ENCODE measurements at regions not wholly inside any gene's neighbourhood (a gene's known extent, or its start where the extent isn't known, plus 50 kb on each side); places are given as distances from the start of the nearest gene placed in this dataset.
"Not testable (repeated sequence)": the region's sequence is repeated elsewhere in the genome, so short reads cannot be mapped to it uniquely, and the experiment has no call there.

DNA sequence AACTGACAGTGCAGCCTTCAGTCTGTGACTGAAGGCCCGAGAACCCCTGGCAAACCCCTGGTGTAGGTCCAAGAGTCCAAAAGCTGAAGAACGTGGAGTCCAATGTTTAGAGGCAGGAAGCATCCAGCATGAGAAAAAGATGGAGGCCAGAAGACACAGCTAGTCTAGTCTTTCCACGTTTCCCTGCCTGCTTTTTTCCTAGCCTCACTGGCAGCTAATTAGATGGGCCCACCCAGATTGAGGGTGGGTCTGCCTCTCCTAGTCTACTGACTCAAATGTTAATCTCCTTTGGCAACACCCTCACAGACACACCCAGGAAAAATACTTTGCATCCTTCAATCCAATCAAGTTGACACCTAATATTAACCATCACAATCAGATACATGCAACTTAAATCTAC is 87.8 kb downstream of the TENT5D start:
- not testable (repeated sequence) for DNase-seq

DNA sequence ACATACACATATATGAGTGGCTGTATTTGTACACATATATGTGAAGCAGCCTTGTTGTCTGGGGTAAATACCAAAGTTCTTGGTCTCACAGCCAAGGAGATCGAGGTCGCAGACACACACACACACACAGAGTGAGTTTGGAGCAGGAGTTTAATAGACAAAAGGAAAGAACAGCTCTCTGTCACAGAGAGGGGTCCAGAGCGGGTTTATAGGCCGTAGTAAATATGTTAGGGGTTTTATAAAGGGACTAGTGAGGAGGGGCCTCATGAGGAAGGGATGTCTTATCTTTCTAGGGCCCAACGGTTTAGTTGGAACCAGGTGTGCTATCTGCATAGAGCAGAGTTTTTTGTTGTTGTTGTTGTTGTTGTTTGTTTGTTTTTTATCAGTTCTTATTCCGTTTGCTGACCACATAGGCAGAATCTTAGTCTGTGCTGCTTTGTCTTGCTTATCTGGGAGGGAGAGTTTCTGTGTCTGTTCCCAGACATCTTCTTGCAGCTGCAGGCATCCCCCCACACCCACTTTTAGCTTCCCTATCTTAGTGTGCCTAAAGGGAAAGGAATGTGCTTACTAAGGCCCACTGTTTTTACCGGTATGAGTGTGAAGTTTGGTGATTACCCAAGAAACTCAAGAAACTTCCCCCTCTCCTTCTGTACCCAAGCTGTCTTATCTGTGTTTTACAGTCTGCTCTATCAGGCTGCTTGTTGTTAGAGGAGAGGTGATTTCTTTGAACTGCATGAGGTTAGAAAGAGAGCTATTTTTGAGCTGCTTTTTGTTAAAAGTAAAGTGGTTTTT is 91.9 kb downstream of the TENT5D start:
- DNase-seq = no peak

DNA sequence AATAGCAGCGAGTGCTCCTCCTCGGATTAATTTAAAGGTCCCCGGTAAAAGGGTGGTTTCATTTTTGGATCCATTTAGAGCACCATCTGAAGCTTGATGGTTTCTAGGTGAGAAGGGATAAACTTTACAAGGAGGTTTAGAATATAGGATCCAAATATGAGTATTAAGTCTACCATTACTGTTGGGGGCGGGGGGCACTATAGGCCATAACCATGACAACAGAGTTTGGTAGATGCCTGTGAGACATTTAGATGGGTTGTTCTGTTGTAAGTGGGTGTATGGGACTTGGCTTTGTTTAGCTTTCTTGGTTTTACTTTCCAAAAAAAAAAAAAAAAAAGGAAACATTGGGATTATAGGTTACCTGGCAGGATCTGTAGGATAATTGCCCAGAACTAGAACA is 92.7 kb downstream of the TENT5D start:
- no peak for DNase-seq

DNA sequence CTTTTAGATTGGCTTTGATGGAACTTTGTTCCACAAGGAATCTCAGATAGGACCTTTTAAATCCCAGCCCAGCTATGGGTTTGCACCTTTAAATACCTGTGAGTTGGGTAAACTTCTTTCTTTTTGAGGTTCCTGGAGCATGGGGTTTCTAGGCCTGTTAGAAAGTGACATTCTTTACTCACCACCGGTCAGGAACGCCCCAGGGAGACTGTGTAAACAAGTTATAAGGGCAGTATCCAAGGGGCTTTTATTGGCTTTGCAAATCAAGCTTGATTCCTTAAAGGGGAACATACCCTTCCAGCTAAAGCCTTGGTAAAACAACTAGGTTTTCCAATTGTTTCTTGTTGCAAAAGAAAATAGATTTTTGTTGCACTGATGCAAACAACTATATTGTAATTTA is 93.4 kb downstream of the TENT5D start:
- DNase-seq = no peak

DNA sequence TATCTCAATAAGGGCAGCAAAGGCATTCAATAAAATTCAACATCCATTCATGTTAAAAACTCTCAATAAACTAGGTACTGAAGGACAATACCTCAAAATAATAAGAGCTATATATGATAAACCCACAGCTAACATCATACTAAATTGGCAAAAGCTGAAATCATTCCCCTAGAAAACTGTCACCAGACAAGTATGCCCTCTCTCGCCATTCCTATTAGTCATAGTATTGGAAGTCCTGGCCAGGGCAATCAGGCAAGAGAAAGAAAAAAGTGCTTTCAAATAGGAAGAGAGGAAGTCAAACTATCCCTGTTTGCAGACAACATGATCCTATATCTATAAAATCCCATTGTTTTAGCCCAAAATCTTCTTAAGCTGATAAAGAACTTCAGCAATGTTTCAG is 116.8 kb downstream of the TENT5D start:
- DNase-seq = no peak

DNA sequence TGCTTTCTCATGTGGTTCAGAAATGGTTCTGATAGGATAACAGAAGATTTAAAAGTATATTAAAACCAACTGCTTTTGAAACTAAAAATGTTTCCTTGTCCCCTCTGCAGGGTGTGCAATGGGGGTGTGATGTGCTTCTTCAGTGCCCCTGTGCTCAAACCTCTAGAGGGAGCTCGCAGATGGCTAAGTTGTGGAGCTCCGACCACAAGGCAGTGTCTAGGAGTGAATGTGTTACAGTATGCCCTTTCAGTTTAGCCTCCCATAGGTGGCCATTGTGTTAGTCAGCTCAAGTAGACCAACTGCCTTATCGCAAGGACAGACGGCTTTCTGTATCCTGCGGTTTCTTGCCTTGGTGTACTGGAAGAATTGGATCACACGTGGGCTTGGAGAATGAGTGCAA is 130.5 kb downstream of the TENT5D start:
- DNase-seq = no peak

DNA sequence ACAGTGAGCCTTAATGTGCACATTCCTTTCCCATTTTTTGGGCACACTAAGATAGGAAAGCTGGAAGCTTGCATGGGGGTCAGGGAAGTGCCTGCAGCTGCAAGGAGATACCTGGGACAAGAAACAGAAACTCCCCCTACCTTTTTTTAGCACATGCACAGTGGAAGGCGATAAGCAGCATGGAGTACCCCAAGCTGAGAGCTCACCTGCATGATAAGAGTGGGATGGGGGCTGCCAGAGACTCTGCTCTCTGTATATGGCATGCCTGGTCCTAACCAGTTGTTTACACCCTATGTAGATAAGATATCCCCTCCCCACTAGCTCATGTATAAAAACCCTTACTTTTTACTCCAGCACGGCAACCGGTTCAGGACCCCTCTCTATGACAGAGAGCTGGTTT is 135.9 kb downstream of the TENT5D start:
- no peak for DNase-seq

DNA sequence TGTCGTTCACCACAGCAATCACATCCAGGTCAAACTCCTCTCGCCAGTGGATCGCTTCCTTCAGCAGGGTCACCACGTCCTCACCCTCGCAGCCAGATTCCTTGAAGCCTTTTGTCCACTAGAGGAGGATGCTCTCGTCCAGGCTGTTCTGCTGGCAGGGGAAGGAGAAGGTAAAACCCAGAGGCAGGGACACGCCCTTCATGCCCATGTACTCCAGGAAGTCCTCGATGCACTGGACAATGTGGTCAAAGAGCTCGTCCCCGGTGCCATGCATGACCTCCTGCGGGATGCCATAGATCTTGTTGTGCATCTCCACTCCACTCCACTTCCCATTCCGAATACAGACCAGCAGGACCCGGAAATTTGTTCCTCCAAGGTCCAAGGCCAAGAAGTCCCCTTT is 152.4 kb downstream of the TENT5D start:
- no peak for DNase-seq

DNA sequence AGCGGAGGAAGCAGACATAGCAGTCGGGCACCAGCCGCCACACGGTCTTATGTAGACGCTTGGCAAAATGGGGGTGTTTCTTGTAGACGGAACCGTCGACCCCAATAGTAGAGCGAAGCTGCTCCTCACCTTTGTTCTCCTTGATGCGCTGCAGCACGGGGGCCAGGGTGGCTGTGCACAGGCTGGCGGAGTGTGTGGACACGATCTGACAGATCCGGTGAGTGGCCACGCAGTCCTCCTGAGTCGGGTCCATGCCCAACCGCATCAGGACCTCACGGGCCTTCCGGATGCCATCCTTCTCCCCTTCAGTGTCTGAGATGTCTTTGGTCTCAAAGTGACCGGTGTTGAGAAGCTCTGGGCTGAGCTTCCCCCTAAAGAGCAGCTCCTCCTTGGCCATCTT is 153.0 kb downstream of the TENT5D start:
- no peak for DNase-seq

DNA sequence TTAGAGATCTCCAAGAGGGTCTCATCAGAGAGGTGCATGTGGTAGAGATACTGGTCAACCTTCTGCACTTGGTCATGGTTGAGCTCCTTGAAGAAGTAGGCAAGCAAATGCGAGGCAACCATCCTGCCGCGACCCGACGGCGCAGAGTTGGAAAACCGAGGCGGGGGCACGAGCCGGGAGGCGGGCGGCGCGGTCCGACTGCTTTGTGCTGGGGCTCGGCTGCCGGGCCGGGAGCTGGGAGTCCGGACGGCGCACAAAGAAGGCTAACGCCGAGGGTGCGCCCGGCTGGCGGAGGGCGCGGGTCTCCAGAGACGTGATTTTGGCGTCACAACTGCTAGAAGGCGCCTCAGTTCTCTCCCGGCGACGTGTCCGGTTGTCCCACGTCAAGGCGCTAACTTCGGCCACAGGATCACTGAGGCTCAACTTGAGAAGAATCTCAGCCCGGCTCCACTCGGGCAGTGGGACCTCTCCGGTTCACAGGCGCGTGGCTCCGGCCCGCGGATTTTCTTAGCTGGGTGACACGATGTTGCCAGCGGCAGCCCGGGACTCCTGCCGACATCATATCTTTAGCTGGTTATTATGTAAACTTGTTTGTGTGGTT is 154.3 kb downstream of the TENT5D start:
- DNase-seq = not testable (repeated sequence)

DNA sequence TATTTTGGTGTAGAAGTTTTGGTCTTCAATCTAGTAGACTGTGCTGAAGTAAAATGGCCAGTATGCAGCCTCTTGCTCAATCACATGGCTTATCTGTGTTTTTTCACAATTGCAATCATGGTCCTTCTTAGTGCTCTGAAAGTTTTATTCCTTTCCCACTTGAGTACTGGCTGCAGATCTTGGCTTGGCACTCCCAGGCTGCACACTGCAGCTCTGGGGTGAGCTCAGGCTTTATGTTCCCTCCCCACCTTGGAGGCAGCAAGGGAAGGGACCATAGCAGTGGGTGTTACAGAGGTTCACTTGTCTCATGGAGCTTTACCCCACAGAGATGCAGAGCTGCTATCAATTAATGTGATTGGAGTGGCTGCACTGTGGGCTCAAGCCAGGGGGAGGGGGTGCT is 156.0 kb downstream of the TENT5D start:
- DNase-seq = no peak

DNA sequence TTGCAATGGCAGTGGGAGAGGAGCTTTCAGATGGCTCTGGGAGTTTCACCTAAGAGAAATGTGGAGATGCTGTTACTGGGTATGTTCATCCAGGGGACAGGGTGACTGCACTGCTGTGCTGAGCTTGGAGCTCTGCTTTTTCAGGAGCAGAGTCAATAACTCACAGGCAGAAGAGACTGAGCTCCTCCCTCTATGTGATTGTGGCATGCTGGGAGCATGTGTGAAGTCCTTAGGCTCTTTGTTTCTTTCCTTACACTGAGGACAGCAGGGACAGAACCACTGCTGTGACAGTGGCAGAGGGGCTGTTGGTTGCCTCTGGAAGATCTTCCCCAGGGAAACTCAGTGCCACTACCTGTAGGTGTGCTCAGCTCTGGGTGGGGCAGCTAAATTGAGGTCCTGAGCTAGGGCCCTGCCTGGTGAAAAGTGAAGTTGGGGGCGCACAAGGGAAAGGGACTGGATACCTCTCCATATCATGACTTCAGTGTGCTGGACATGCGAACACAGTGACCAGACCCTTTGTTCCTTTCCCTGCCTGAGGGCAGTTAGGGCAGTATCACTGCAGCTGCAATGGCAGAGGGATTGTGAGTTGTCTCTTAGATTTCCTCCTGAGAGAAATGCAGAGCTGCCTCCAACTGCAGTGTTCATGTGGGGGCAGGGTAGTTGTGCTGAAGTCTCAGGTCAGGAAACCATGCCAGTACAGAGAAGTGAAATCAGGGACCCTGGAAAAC is 156.7 kb downstream of the TENT5D start:
- DNase-seq = no peak

DNA sequence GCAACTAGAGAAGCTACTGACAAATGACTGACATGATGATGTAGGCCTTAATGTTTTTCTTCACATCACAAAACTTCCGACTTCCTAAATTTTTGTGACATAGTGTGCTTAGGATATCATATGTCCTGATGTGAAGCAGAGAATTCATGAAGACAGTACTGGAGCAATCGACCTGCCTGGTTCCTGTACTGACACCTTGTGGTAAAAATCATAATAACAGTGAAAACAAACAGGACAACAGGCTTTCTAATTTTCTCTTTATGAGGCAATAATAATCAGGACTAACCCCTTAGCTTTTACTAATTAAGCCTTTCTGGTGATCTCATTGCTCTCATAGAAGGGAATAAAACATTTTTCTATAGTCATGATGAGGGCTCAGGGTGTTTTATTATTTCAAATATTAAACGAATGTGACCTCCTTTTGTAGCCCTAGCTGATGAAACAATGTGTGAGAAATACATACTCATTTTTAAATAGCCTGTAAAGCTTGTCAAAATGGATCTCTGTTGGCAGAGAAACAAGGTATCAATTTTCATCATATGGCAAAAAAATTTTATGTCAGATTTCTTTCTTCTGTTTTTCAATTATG is 158.4 kb downstream of the TENT5D start:
- DNase-seq = peak in 2 of 3 donors; percentile 2 to 5

DNA sequence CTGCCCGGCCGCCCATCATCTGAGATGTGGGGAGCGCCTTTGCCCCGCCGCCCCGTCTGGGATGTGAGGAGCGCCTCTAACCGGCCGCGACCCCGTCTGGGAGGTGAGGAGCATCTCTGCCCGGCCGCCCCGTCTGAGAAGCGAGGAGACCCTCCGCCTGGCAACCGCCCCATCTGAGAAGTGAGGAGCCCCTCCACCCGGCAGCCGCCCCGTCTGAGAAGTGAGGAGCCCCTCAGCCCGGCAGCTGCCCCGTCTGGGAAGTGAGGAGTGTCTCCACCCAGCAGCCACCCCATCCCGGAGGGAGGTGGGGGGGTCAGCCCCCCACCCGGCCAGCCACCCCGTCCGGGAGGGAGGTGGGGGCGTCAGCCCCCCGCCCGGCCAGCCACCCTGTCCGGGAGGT is 170.7 kb downstream of the TENT5D start:
- not testable (repeated sequence) for DNase-seq

DNA sequence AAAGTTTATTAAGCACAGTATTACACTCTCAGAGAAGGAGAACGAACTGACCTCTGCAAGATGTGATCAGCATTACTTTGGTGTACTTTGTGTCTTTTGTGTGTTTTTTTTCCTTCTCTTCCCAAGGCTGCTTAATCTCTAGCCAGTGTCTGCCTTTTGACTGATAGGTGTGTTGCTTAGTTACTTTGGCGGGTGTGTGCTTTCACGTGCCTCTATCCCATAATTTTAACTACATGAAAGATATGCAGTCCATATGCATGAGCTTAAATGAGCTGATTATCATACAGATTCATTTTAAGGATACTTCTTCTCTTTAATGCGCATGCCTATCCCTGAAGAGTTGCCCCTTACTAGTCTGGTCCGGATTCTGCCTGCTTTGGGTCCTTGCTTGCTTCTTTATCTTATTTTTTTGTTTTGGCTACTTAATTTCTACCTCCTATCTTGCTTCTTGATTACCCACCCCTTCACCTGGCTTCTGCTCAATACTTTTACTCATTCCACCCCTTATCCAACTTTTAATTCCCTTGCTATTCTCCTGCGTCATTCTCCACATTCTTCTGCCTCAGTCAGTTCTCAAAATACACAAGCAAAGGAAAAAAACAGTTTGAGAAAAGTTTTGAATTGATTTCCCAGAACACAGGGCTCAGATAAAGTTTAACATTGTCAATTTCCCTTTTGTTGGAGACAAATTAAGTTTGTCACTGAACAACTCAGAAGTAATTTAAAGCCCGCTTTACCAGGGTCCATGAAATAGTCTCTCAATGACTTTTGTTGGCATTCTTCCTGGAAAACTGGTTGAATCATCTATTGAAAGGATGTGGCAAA is 182.0 kb downstream of the TENT5D start:
- no peak for DNase-seq
